ENCODE measurements at regions not wholly inside any gene's neighbourhood (a gene's known extent, or its start where the extent isn't known, plus 50 kb on each side); places are given as distances from the start of the nearest gene placed in this dataset.
"Not testable (repeated sequence)": the region's sequence is repeated elsewhere in the genome, so short reads cannot be mapped to it uniquely, and the experiment has no call there.

- intact Hi-C loops (cut with DNase I), result no loop called here
- DNase-seq (ENCODE audit: low spot score), result no peak
Measured at GRCh38 chr2:65939687-65940086, 495.2 kb upstream of the MEIS1 start.

GRCh38 chr2:65937379-65938160, 497.4 kb upstream of the MEIS1 start:
- intact Hi-C loops (cut with DNase I), result no loop called here
- DNase-seq (ENCODE audit: low spot score), result no peak

GRCh38 chr2:65934992-65935629, 499.8 kb upstream of the MEIS1 start:
- no peak for DNase-seq (ENCODE audit: low spot score)
- intact Hi-C loops (cut with DNase I), result no loop called here

- intact Hi-C loops (cut with DNase I), result no loop called here
- no peak for DNase-seq (ENCODE audit: low spot score)
Measured at GRCh38 chr2:65932571-65932970, 500.2 kb upstream of the SPRED2 start.

GRCh38 chr2:65931056-65931455, 498.7 kb upstream of the SPRED2 start:
- intact Hi-C loops (cut with DNase I), result no loop called here
- DNase-seq (ENCODE audit: low spot score), result no peak

GRCh38 chr2:65930259-65930658, 497.9 kb upstream of the SPRED2 start:
- no peak for DNase-seq (ENCODE audit: low spot score)
- intact Hi-C loops (cut with DNase I), result no loop called here

GRCh38 chr2:65929664-65930063, 497.3 kb upstream of the SPRED2 start:
- intact Hi-C loops (cut with DNase I); DNase-seq (ENCODE audit: low spot score): not testable (repeated sequence)

- intact Hi-C loops (cut with DNase I), result no loop called here
- no peak for DNase-seq (ENCODE audit: low spot score)
Measured at GRCh38 chr2:65922794-65923193, 490.4 kb upstream of the SPRED2 start.

- DNase-seq (ENCODE audit: low spot score), result no peak
- intact Hi-C loops (cut with DNase I), result no loop called here
Measured at GRCh38 chr2:65922030-65922429, 489.6 kb upstream of the SPRED2 start.

GRCh38 chr2:65921116-65921515, 488.7 kb upstream of the SPRED2 start:
- intact Hi-C loops (cut with DNase I), result no loop called here
- no peak for DNase-seq (ENCODE audit: low spot score)

- no peak for DNase-seq (ENCODE audit: low spot score)
Measured at GRCh38 chr2:65920659-65921058, 488.3 kb upstream of the SPRED2 start.

GRCh38 chr2:65919550-65920188, 487.3 kb upstream of the SPRED2 start:
- DNase-seq (ENCODE audit: low spot score), result no peak
- intact Hi-C loops (cut with DNase I), result no loop called here

More at GRCh38 chr2:65920659-65921058, 488.3 kb upstream of the SPRED2 start:
- intact Hi-C loops (cut with DNase I), result no loop called here

GRCh38 chr2:65918760-65919187, 486.4 kb upstream of the SPRED2 start:
- intact Hi-C loops (cut with DNase I), result no loop called here
- DNase-seq (ENCODE audit: low spot score), result no peak

GRCh38 chr2:65917986-65918385, 485.6 kb upstream of the SPRED2 start:
- intact Hi-C loops (cut with DNase I), result no loop called here
- DNase-seq (ENCODE audit: low spot score), result no peak

GRCh38 chr2:65916785-65917295, 484.4 kb upstream of the SPRED2 start:
- DNase-seq (ENCODE audit: low spot score), result no peak
- intact Hi-C loops (cut with DNase I), result no loop called here

- intact Hi-C loops (cut with DNase I), result no loop called here
Measured at GRCh38 chr2:65916177-65916576, 483.8 kb upstream of the SPRED2 start.

GRCh38 chr2:65915273-65915672, 482.9 kb upstream of the SPRED2 start:
- intact Hi-C loops (cut with DNase I), result no loop called here
- no peak for DNase-seq (ENCODE audit: low spot score)

More at GRCh38 chr2:65916177-65916576, 483.8 kb upstream of the SPRED2 start:
- DNase-seq (ENCODE audit: low spot score), result no peak

GRCh38 chr2:65914244-65914786, 481.9 kb upstream of the SPRED2 start:
- intact Hi-C loops (cut with DNase I), result no loop called here
- no peak for DNase-seq (ENCODE audit: low spot score)

- DNase-seq (ENCODE audit: low spot score), result no peak
- intact Hi-C loops (cut with DNase I), result no loop called here
Measured at GRCh38 chr2:65913813-65914212, 481.4 kb upstream of the SPRED2 start.

GRCh38 chr2:65901756-65902155, 469.4 kb upstream of the SPRED2 start:
- DNase-seq (ENCODE audit: low spot score), result no peak
- intact Hi-C loops (cut with DNase I), result no loop called here
